WTC11 (cell line): ENCODE measurements at regions not wholly inside any gene's neighbourhood (a gene's known extent, or its start where the extent isn't known, plus 50 kb on each side); places are given as distances from the start of the nearest gene placed in this dataset.
"Not testable (repeated sequence)": the region's sequence is repeated elsewhere in the genome, so short reads cannot be mapped to it uniquely, and the experiment has no call there.

Experiments used
- ATAC-seq: fragments of 200-7000 bp; cut with Tn5 transposase; 2 replicates; pipeline ENCODE4 v1.10.0; 2021; ENCODE audit warnings: mild to moderate bottlenecking, moderate library complexity
- CTCF ChIA-PET: fragments of 300-600 bp; sonication (Branson Sonifier 250); formaldehyde crosslinking; loops from one replicate; lab custom pipeline; 2021; ENCODE audit warnings: antibody characterized with exemption; lab: Charles Lee
- POLR2A ChIA-PET: fragments of 350-600 bp; sonication (Branson Sonifier 250); formaldehyde crosslinking; loops from one replicate; lab custom pipeline; 2021; ENCODE audit warnings: antibody characterized with exemption; lab: Charles Lee
- DNase-seq: peaks from one replicate; pipeline ENCODE4 v3.0.0; 2021; ENCODE audit warnings: low spot score
- H3K27ac Mint-ChIP-seq: 2 replicates; pipeline ENCODE4 v1.8.0; 2021; ENCODE audit warnings: mixed read lengths
- H3K27me3 Mint-ChIP-seq: 2 replicates; pipeline ENCODE4 v1.8.0; 2021; ENCODE audit warnings: low read depth, mild to moderate bottlenecking, moderate library complexity, mixed read lengths
- H3K36me3 Mint-ChIP-seq: 2 replicates; pipeline ENCODE4 v1.8.0; 2021; ENCODE audit warnings: mixed read lengths
- H3K4me1 Mint-ChIP-seq: 2 replicates; pipeline ENCODE4 v1.8.0; 2022; ENCODE audit warnings: mixed read lengths
- H3K4me3 Mint-ChIP-seq: 2 replicates; pipeline ENCODE4 v1.8.0; 2021; ENCODE audit warnings: mild to moderate bottlenecking, moderate library complexity, mixed read lengths
- H3K9me3 Mint-ChIP-seq: 2 replicates; pipeline ENCODE4 v1.8.0; 2021; ENCODE audit warnings: mixed read lengths
- CDX4 ChIP-seq: fragments of 250-450 bp; sonication (Bioruptor Pico); IDR thresholded peaks from 2 replicates; pipeline ENCODE4 v1.9.0; 2021; ENCODE audit warnings: moderate library complexity, mild to moderate bottlenecking, inconsistent platforms, borderline replicate concordance
- E2F5 ChIP-seq: sonication (generic); formaldehyde crosslinking; IDR thresholded peaks from 2 replicates; pipeline ENCODE4 v1.8.1; 2022; ENCODE audit warnings: mild to moderate bottlenecking, moderate library complexity, missing genetic modification reagents
- ESRRA ChIP-seq: sonication (generic); formaldehyde crosslinking; IDR thresholded peaks from 2 replicates; pipeline ENCODE4 v1.8.1; 2022; ENCODE audit warnings: mild to moderate bottlenecking, missing genetic modification reagents, borderline replicate concordance
- FOXP1 ChIP-seq: sonication (generic); formaldehyde crosslinking; IDR thresholded peaks from 2 replicates; pipeline ENCODE4 v1.8.0; 2022; ENCODE audit warnings: missing genetic modification reagents, mild to moderate bottlenecking, moderate library complexity, borderline replicate concordance
- GABPB1 ChIP-seq: sonication (generic); formaldehyde crosslinking; IDR thresholded peaks from 2 replicates; pipeline ENCODE4 v1.8.1; 2023; ENCODE audit warnings: mild to moderate bottlenecking, missing genetic modification reagents
- GRHL2 ChIP-seq: fragments of 250-450 bp; sonication (Bioruptor Pico); IDR thresholded peaks from 2 replicates; pipeline ENCODE4 v1.8.0; 2022; ENCODE audit warnings: mild to moderate bottlenecking, moderate library complexity; ENCODE audit not compliant: insufficient replicate concordance, severe bottlenecking
- IRF1 ChIP-seq: sonication (generic); formaldehyde crosslinking; IDR thresholded peaks from 2 replicates; pipeline ENCODE4 v1.8.0; 2023; ENCODE audit warnings: missing genetic modification reagents
- IRF2 ChIP-seq: sonication (generic); formaldehyde crosslinking; IDR thresholded peaks from 2 replicates; pipeline ENCODE4 v1.8.0; 2022; ENCODE audit warnings: low read depth, missing genetic modification reagents, borderline replicate concordance
- MXD4 ChIP-seq: fragments of 250-450 bp; sonication (Bioruptor Pico); IDR thresholded peaks from 2 replicates; pipeline ENCODE4 v1.8.0; 2021; ENCODE audit warnings: mild to moderate bottlenecking, moderate library complexity, borderline replicate concordance
- NFATC4 ChIP-seq: fragments of 250-450 bp; sonication (Bioruptor Pico); IDR thresholded peaks from 2 replicates; pipeline ENCODE4 v1.9.0; 2021; ENCODE audit warnings: mild to moderate bottlenecking
- NFE2L1 ChIP-seq: sonication (generic); formaldehyde crosslinking; IDR thresholded peaks from 2 replicates; pipeline ENCODE4 v1.8.1; 2023; ENCODE audit warnings: missing genetic modification reagents
- OVOL2 ChIP-seq: fragments of 250-450 bp; sonication (Bioruptor Pico); IDR thresholded peaks from 2 replicates; pipeline ENCODE4 v1.9.0; 2021; ENCODE audit warnings: mild to moderate bottlenecking, borderline replicate concordance
- PRDM15 ChIP-seq: sonication (generic); formaldehyde crosslinking; IDR thresholded peaks from 2 replicates; pipeline ENCODE4 v1.8.0; 2022; ENCODE audit warnings: missing genetic modification reagents
- PRRX2 ChIP-seq: fragments of 250-450 bp; sonication (Bioruptor Pico); IDR thresholded peaks from 2 replicates; pipeline ENCODE4 v1.8.0; 2021; ENCODE audit warnings: mild to moderate bottlenecking
- SMAD3 ChIP-seq: sonication (generic); formaldehyde crosslinking; IDR thresholded peaks from 2 replicates; pipeline ENCODE4 v1.8.0; 2022; ENCODE audit warnings: missing genetic modification reagents, mild to moderate bottlenecking, borderline replicate concordance
- STAT6 ChIP-seq: sonication (generic); formaldehyde crosslinking; conservative IDR thresholded peaks from 2 replicates; pipeline ENCODE4 v1.8.1; 2023; ENCODE audit warnings: mild to moderate bottlenecking, low read depth, missing genetic modification reagents, moderate library complexity
- TP53 ChIP-seq: sonication (generic); formaldehyde crosslinking; IDR thresholded peaks from 2 replicates; pipeline ENCODE4 v1.8.1; 2023; ENCODE audit warnings: mild to moderate bottlenecking, missing genetic modification reagents
- ZNF121 ChIP-seq: sonication (generic); formaldehyde crosslinking; IDR thresholded peaks from 2 replicates; pipeline ENCODE4 v1.8.0; 2023; ENCODE audit warnings: missing genetic modification reagents
- ZNF317 ChIP-seq: sonication (generic); formaldehyde crosslinking; IDR thresholded peaks from 2 replicates; pipeline ENCODE4 v1.8.1; 2023; ENCODE audit warnings: low read depth, mild to moderate bottlenecking, moderate library complexity, missing genetic modification reagents, borderline replicate concordance

GRCh38 chr3:80331494-80332170, 563.8 kb upstream of the ROBO1 start:
- DNase-seq (no peak), ATAC-seq (no peak)
- no peaks in the 10 kb centered on the region for H3K9me3 Mint-ChIP-seq
- no peak for TF ChIP-seq NFATC4
- TF ChIP-seq GABPB1 (CRISPR knock-in tag) = no peak
- TF ChIP-seq ESRRA (CRISPR knock-in tag) = no peak
- TF ChIP-seq IRF1 (CRISPR knock-in tag) = no peak
- no peak for TF ChIP-seq PRDM15 (CRISPR knock-in tag)
- TF ChIP-seq FOXP1 (CRISPR knock-in tag) = no peak
- no peak for TF ChIP-seq E2F5
- TF ChIP-seq ZNF121 (CRISPR knock-in tag) = no peak
- TF ChIP-seq PRRX2 (CRISPR knock-in tag) = no peak
- TF ChIP-seq STAT6 (CRISPR knock-in tag) = no peak
- no peak for TF ChIP-seq GRHL2
- no peak for TF ChIP-seq CDX4 (CRISPR knock-in tag)
- no peak for TF ChIP-seq ZNF317 (CRISPR knock-in tag)
- no peak for TF ChIP-seq NFE2L1 (CRISPR knock-in tag)
- no peak for TF ChIP-seq IRF2 (CRISPR knock-in tag)
- no peak for TF ChIP-seq TP53 (CRISPR knock-in tag)
- no peak for TF ChIP-seq OVOL2 (CRISPR knock-in tag)
- TF ChIP-seq SMAD3 (CRISPR knock-in tag) = no peak
- no peak for TF ChIP-seq MXD4
- no peak overlapping the region for H3K27ac Mint-ChIP-seq
- CTCF ChIA-PET = no interaction called here
- H3K27me3 Mint-ChIP-seq = no peaks in the 10 kb centered on the region
- H3K36me3 Mint-ChIP-seq = no peaks in the 10 kb centered on the region
- no peaks in the 10 kb centered on the region for H3K4me1 Mint-ChIP-seq
- POLR2A ChIA-PET = no interaction called here
- no peak overlapping the region for H3K4me3 Mint-ChIP-seq

GRCh38 chr3:80314541-80314940, 546.7 kb upstream of the ROBO1 start:
- ATAC-seq, H3K4me1 Mint-ChIP-seq, H3K27ac Mint-ChIP-seq, DNase-seq, POLR2A ChIA-PET, H3K36me3 Mint-ChIP-seq, H3K27me3 Mint-ChIP-seq, H3K4me3 Mint-ChIP-seq, CTCF ChIA-PET: not testable (repeated sequence)
- H3K9me3 Mint-ChIP-seq = peaks cover 18% of the 10 kb centered on the region
